AG10803 (cell line): ENCODE measurements at regions not wholly inside any gene's neighbourhood (a gene's known extent, or its start where the extent isn't known, plus 50 kb on each side); places are given as distances from the start of the nearest gene placed in this dataset.
"Not testable (repeated sequence)": the region's sequence is repeated elsewhere in the genome, so short reads cannot be mapped to it uniquely, and the experiment has no call there.

Experiments
- DNase-seq: peaks from one replicate; pipeline ENCODE4 v3.0.0; 2010; ENCODE audit warnings: low read depth
- H3K4me3 ChIP-seq: 2 replicates; pipeline ENCODE4 v1.5.1; 2011; ENCODE audit warnings: mild to moderate bottlenecking, low read length, control low read depth
- CTCF ChIP-seq: conservative IDR thresholded peaks from 2 replicates; pipeline ENCODE4 v1.5.1; 2011; ENCODE audit warnings: mild to moderate bottlenecking, low read length, control low read depth, inconsistent platforms

- DNase-seq, H3K4me3 ChIP-seq: not testable (repeated sequence)
Observed at GRCh38 chr18:14995023-14995422, 247.1 kb downstream of the ANKRD30B start.

- TF ChIP-seq CTCF: no peak
Observed at GRCh38 chr18:14997357-14997756, 249.4 kb downstream of the ANKRD30B start.

GRCh38 chr18:14997899-14998298 lies 249.9 kb downstream of the ANKRD30B start:
- not testable (repeated sequence) for H3K4me3 ChIP-seq, DNase-seq

More at GRCh38 chr18:14997357-14997756, 249.4 kb downstream of the ANKRD30B start:
- no peak for DNase-seq
- no peak overlapping the region for H3K4me3 ChIP-seq

- DNase-seq, H3K4me3 ChIP-seq: not testable (repeated sequence)
Observed at GRCh38 chr18:14998360-14999042, 250.5 kb downstream of the ANKRD30B start.

GRCh38 chr18:14999085-14999975 lies 251.4 kb downstream of the ANKRD30B start:
- no peak overlapping the region for H3K4me3 ChIP-seq
- DNase-seq: no peak
- no peak for TF ChIP-seq CTCF

GRCh38 chr18:15000119-15001037 lies 252.4 kb downstream of the ANKRD30B start:
- not testable (repeated sequence) for DNase-seq, H3K4me3 ChIP-seq

GRCh38 chr18:15001038-15001794 lies 253.2 kb downstream of the ANKRD30B start:
- not testable (repeated sequence) for DNase-seq, H3K4me3 ChIP-seq

- not testable (repeated sequence) for H3K4me3 ChIP-seq, DNase-seq
Observed at GRCh38 chr18:15001795-15002107, 253.8 kb downstream of the ANKRD30B start.

GRCh38 chr18:15002765-15003164 lies 254.8 kb downstream of the ANKRD30B start:
- not testable (repeated sequence) for H3K4me3 ChIP-seq, DNase-seq

- not testable (repeated sequence) for H3K4me3 ChIP-seq
Observed at GRCh38 chr18:15003231-15003630, 255.3 kb downstream of the ANKRD30B start.

GRCh38 chr18:15003636-15004269 lies 255.8 kb downstream of the ANKRD30B start:
- not testable (repeated sequence) for DNase-seq, H3K4me3 ChIP-seq

More at GRCh38 chr18:15003231-15003630, 255.3 kb downstream of the ANKRD30B start:
- not testable (repeated sequence) for DNase-seq

GRCh38 chr18:15004270-15004973 lies 256.4 kb downstream of the ANKRD30B start:
- not testable (repeated sequence) for H3K4me3 ChIP-seq, DNase-seq
